Effector memory CD8-positive, alpha-beta T cell (primary cell): ENCODE measurements at regions not wholly inside any gene's neighbourhood (a gene's known extent, or its start where the extent isn't known, plus 50 kb on each side); places are given as distances from the start of the nearest gene placed in this dataset.
A peak's percentile ranks its signal among the peaks of the same experiment; 100 is the strongest.

Source experiments
- ATAC-seq: fragments of 150-1000 bp; cut with Tn5 transposase; replicated peaks from 2 replicates; pipeline ENCODE4 v1.10.0; 2021; ENCODE audit warnings: mild to moderate bottlenecking, moderate library complexity
- DNase-seq, 3 experiments: peaks; one replicate each; pipeline ENCODE4 v3.0.0; 2021
- H3K27ac Mint-ChIP-seq, 2 donors: one replicate each; pipeline ENCODE4 v1.8.0; 2022; ENCODE audit warnings: mild to moderate bottlenecking in 2 of 2, mixed read lengths in 2 of 2, moderate library complexity in 2 of 2
- H3K27me3 Mint-ChIP-seq, 2 donors: one replicate each; pipeline ENCODE4 v1.8.0; 2022; ENCODE audit warnings: mixed read lengths in 2 of 2
- H3K36me3 Mint-ChIP-seq: one replicate; pipeline ENCODE4 v1.8.0; 2022; ENCODE audit warnings: mild to moderate bottlenecking, moderate library complexity, mixed read lengths; ENCODE audit not compliant: insufficient read depth
- H3K4me1 Mint-ChIP-seq, 2 donors: one replicate each; pipeline ENCODE4 v1.8.0; 2022; ENCODE audit warnings: low read depth in 2 of 2, mixed read lengths in 2 of 2
- H3K4me3 Mint-ChIP-seq, 2 donors: one replicate each; pipeline ENCODE4 v1.8.0; 2022; ENCODE audit warnings: mild to moderate bottlenecking in 2 of 2, mixed read lengths in 2 of 2, moderate library complexity in 2 of 2
- H3K9me3 Mint-ChIP-seq, 2 donors: one replicate each; pipeline ENCODE4 v1.8.0; 2022; ENCODE audit warnings: mixed read lengths in 2 of 2

DNA sequence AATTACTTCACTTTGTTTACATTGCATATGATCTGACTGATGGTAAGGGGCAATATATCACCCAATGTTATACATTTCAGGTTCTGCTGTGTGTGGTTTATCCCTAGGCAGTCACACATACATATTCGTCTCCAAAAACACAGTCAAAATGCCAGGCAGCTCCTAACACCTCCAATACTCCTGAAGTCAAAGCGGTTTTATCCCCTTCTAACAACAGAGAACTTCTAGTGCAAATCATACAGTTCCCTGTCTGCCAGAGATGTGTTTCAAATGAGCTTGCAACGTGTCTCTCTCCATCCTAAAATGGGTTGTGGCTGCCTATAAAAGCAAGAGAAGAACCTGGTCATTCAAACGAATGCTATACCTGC, 328.9 kb downstream of the ELAVL2 start:
- H3K4me1 Mint-ChIP-seq = no peaks in the 10 kb centered on the region
- H3K4me3 Mint-ChIP-seq = no peak overlapping the region
- peaks cover 8% of the 10 kb centered on the region in 2 donors for H3K9me3 Mint-ChIP-seq
- H3K27me3 Mint-ChIP-seq = no peaks in the 10 kb centered on the region
- no peak overlapping the region for H3K27ac Mint-ChIP-seq
- no peaks in the 10 kb centered on the region for H3K36me3 Mint-ChIP-seq
- DNase-seq (no peak), ATAC-seq (no peak)

DNA sequence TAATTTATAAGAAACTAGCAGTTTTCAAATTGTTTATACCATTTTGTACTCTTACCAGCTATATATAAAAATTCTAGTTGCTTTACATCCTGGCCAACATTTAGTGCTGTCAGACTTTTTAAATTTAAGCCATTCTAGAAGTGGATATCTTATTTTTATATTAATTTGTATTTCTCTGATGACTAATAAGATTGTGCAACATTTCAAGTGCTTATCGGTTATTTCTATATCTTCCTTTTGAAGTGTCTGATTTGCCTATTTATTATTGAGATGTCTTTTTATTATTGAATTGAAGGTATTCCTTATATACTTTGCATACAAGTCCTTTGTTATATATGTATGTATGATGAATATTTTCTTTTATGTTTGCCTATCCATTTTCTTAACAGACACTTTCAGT, 324.0 kb downstream of the ELAVL2 start:
- Mint-ChIP-seq H3K27me3 (no peaks in the 10 kb centered on the region), H3K4me3 (no peak overlapping the region), H3K4me1 (no peaks in the 10 kb centered on the region), H3K9me3 (peaks cover 8 to 10% of the 10 kb centered on the region in 2 donors), H3K27ac (no peak overlapping the region), H3K36me3 (no peaks in the 10 kb centered on the region)
- ATAC-seq (no peak), DNase-seq (no peak)

DNA sequence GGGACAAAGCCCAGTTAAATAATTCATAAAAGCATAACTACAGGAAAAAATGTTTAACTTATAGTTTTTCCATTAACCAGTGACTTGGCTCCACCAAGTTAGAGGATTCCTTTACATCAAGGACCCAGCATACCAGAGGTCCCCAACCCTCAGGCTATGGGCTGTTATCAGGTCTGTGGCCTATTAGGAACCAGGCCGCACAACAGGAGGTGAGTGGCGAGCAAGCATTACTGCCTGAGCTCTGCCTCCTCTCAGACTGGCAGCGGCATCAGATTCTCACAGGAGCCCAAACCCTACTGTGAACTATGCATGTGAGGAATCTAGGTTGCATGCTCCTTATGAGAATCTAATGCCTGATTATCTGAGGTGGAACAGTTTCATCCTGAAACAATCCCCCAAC, 303.1 kb downstream of the ELAVL2 start:
- H3K4me1 Mint-ChIP-seq = no peaks in the 10 kb centered on the region
- H3K4me3 Mint-ChIP-seq = no peak overlapping the region
- H3K27me3 Mint-ChIP-seq = no peaks in the 10 kb centered on the region
- no peaks in the 10 kb centered on the region for H3K36me3 Mint-ChIP-seq
- ATAC-seq (no peak), DNase-seq (no peak)
- peaks cover 7 to 15% of the 10 kb centered on the region in 2 donors for H3K9me3 Mint-ChIP-seq
- H3K27ac Mint-ChIP-seq = no peak overlapping the region

DNA sequence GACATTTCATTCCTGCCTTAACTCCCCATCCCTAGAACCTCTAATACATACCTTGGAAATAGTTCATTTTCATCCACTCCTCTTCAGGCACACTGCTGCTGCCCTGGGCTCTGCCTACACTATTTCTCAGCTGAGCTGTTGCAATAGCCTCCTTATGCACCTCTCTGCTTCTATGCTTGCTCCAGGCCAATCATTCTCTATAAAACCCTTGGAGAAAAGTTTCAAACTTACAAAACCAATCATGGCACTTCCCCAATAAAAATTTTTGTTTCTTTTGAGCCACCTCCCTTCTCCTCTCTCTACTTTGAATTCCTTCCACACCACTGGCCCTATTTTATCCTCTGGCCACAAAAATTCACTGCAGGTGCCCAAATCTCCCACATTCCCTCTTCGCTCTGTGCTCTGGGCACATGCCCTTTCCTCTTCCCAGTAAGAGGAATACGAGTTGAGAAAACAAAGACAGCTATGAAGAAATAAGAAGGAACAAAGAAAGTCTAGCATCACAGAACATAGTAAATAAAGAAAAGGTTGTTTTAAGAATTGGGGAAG, 301.4 kb downstream of the ELAVL2 start:
- H3K4me1 Mint-ChIP-seq = no peaks in the 10 kb centered on the region
- no peaks in the 10 kb centered on the region for H3K36me3 Mint-ChIP-seq
- peaks cover 12 to 15% of the 10 kb centered on the region in 2 donors for H3K9me3 Mint-ChIP-seq
- no peak overlapping the region for H3K4me3 Mint-ChIP-seq
- no peaks in the 10 kb centered on the region for H3K27me3 Mint-ChIP-seq
- no peak overlapping the region for H3K27ac Mint-ChIP-seq
- DNase-seq (no peak), ATAC-seq (no peak)

DNA sequence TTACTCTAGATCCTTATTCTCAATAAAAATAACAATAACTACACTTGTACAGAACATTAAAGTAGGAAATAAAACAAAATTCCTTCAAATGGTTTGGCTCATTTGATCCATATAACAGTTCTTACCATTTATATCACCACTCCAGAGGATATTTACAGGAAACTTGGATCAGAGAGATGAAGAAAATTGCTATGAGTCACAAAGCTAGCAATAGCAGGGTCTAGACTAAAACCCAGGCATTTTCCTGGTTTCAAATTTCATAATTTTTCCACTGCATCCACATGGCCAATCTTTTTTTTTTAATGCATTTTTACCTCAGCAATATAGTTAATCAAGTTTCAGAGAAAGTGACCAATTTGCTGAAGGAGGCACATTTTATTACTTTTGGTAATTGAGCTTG, 299.2 kb downstream of the ELAVL2 start:
- ATAC-seq (no peak), DNase-seq (no peak)
- no peak overlapping the region for H3K27ac Mint-ChIP-seq
- H3K27me3 Mint-ChIP-seq = no peaks in the 10 kb centered on the region
- peaks cover 14 to 15% of the 10 kb centered on the region in 2 donors for H3K9me3 Mint-ChIP-seq
- no peaks in the 10 kb centered on the region for H3K4me1 Mint-ChIP-seq
- H3K36me3 Mint-ChIP-seq = no peaks in the 10 kb centered on the region
- H3K4me3 Mint-ChIP-seq = no peak overlapping the region

DNA sequence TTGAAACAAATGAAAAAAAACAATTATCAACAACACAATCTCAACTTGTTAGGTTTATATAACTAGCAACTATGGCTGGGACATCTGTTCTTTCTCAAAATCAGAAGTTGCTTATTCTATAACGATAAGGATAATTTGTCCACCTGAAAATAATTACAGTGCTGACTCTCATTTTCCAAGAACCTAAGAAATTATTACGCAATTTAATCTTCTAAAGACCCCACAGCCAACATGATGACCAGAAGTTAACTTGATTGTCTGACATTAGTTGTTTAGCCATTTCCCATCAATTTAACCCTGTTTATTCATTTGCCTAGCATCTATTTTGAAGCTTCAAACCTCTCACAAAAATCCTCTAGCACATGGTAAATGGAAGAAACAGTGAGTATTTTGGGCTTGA, 293.8 kb downstream of the ELAVL2 start:
- no peak for ATAC-seq
- H3K9me3 Mint-ChIP-seq = peaks cover 3 to 6% of the 10 kb centered on the region in 2 donors
- no peak overlapping the region for H3K27ac Mint-ChIP-seq
- DNase-seq = no peak
- H3K27me3 Mint-ChIP-seq = peaks cover 3 to 6% of the 10 kb centered on the region in 2 donors
- peaks cover 0 to 3% of the 10 kb centered on the region in 2 donors for H3K4me1 Mint-ChIP-seq
- H3K36me3 Mint-ChIP-seq = no peaks in the 10 kb centered on the region
- H3K4me3 Mint-ChIP-seq = no peak overlapping the region

DNA sequence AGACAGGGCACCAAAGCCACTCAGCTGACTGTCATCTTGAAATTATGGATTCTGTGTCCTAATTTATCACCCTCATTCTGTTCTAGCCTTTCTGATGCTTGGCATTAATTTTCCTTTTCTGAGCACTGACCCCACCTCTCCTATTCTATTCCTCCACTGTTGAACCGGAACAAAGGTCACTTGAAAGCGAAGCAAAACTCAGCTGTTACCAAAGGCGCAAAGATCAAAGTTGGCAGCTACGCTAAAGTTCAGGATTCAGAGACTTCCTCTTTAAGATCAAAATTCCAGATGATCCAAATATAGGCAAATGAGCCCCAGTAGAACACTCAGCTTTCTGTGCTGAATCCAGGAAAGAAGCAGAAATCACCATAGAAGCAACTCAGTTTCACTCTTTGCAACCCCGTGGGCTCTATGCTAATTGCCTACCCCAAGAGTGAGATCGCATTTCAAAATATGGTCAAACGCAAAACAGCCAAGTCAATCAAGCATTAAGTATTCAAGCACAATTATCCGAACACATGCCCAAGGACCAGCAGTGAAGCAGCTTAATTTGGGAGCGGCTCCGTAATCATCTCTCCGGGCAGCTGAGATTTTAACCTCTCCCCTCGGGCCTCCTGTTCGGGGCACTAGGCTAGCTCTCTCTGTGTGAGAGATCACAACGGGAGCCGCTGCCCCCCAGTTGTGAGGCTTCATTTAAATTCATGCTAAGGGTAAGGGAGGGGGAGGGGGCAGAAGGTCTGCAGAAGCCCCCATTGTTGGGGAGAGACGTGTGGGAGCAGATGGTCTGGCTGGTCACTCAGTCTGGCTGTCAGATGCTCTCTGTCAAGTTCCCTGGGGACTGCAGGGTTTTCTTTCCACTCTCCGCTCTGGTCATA, 288.6 kb downstream of the ELAVL2 start:
- Mint-ChIP-seq H3K27me3 (peaks cover 6 to 18% of the 10 kb centered on the region in 2 donors), H3K4me1 (peaks cover 9% of the 10 kb centered on the region in 2 donors), H3K36me3 (no peaks in the 10 kb centered on the region), H3K27ac (no peak overlapping the region), H3K4me3 (peak overlapping the region; percentile 37 to 38), H3K9me3 (peaks cover 0 to 13% of the 10 kb centered on the region in 2 donors)
- DNase-seq (no peak), ATAC-seq (no peak)

DNA sequence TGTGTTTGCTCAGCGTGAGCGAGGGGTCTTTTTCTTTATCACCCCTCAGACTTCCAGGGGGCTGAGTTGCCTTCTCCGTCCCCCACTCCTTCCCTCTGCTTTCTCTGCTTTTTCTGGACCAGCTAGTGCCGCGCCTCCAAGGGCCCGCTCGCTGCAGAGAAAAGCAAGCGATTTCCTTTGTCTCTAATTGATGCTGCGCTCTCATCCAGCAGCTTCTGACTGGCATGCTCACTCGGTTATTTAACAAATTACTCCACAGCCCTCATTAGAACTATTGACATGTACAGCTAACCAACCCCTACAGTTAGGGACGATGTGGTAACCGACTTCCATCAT, 288.0 kb downstream of the ELAVL2 start:
- ATAC-seq (no peak), DNase-seq (no peak)
- H3K36me3 Mint-ChIP-seq = no peaks in the 10 kb centered on the region
- H3K27me3 Mint-ChIP-seq = peaks cover 6 to 18% of the 10 kb centered on the region in 2 donors
- H3K9me3 Mint-ChIP-seq = peaks cover 0 to 13% of the 10 kb centered on the region in 2 donors
- H3K27ac Mint-ChIP-seq = no peak overlapping the region
- H3K4me1 Mint-ChIP-seq = peaks cover 9% of the 10 kb centered on the region in 2 donors
- peak overlapping the region; percentile 32 to 37 for H3K4me3 Mint-ChIP-seq

DNA sequence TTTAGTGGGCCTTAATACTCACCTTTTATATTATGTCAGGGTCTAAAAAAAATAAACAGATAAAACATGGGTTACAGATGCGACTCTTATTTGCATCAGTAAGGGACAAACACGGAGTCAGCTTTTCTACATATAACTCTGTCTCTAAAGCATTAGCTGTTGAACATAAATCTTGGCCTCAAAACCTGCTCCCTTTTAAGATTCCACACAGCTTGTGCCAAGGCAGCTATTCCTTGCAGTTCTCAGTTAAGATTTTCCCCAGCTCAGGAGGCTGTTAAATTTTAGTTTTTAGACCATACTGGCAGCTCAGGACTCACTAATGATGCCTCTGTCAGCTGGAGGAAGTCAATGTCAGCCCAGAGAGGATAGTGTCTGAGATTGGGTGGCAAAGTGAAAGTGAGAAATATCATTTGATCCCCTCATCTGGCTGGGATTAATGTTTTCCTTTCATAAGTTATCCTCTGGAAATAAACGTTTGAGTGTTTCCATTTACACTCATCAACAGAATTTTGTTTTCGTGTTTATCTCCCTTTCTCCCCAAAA, 287.5 kb downstream of the ELAVL2 start:
- Mint-ChIP-seq H3K4me3 (peak overlapping the region in 1 of 2 donors; percentile 37), H3K27ac (no peak overlapping the region), H3K36me3 (no peaks in the 10 kb centered on the region), H3K27me3 (peaks cover 6 to 18% of the 10 kb centered on the region in 2 donors), H3K4me1 (peaks cover 9% of the 10 kb centered on the region in 2 donors), H3K9me3 (peaks cover 0 to 13% of the 10 kb centered on the region in 2 donors)
- DNase-seq (no peak), ATAC-seq (no peak)

DNA sequence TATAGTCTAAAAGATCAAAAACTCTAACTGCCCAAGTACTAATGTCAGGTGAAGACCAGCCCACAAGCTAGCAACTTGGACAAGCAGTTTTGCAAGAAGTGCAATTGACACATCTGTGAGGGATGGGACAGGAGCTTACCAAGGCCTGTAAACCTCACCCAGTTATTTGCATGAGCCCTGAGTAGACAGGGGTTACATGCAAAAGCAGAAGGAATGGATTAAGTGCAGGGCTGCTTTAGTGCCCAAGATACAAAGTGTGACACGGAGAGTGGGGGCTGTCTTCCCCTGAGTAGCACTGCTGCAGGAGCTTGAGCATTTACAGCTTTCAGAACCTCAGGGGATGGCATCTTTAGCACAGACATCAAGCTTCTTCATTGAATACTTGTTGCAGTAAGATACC, 286.7 kb downstream of the ELAVL2 start:
- peaks cover 6 to 18% of the 10 kb centered on the region in 2 donors for H3K27me3 Mint-ChIP-seq
- H3K9me3 Mint-ChIP-seq = peaks cover 0 to 13% of the 10 kb centered on the region in 2 donors
- peaks cover 9% of the 10 kb centered on the region in 2 donors for H3K4me1 Mint-ChIP-seq
- H3K27ac Mint-ChIP-seq = no peak overlapping the region
- ATAC-seq (no peak), DNase-seq (no peak)
- no peaks in the 10 kb centered on the region for H3K36me3 Mint-ChIP-seq
- H3K4me3 Mint-ChIP-seq = no peak overlapping the region

DNA sequence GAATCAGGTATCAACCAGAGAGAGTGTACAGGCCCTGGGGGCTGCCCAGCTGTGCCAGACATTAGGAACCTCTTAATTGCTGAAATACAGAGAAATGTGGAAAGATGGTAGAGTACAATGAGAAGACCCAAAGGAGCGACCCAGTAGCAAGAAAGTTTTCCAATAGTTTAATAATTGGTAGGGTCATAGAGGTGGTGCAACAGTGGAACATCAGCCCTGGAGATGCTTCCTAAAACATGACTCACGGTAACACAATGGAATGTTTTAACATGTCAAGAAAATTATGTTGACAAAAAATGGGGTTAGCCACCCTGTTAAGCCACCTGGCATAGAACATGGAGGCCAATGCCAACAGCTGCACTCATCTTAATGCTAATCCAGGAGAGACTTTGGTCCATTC, 284.1 kb downstream of the ELAVL2 start:
- no peaks in the 10 kb centered on the region for H3K36me3 Mint-ChIP-seq
- no peak overlapping the region for H3K27ac Mint-ChIP-seq
- ATAC-seq (no peak), DNase-seq (no peak)
- no peak overlapping the region for H3K4me3 Mint-ChIP-seq
- H3K9me3 Mint-ChIP-seq = peaks cover 3 to 23% of the 10 kb centered on the region in 2 donors
- peaks cover 9% of the 10 kb centered on the region in 2 donors for H3K4me1 Mint-ChIP-seq
- peaks cover 5 to 16% of the 10 kb centered on the region in 2 donors for H3K27me3 Mint-ChIP-seq

DNA sequence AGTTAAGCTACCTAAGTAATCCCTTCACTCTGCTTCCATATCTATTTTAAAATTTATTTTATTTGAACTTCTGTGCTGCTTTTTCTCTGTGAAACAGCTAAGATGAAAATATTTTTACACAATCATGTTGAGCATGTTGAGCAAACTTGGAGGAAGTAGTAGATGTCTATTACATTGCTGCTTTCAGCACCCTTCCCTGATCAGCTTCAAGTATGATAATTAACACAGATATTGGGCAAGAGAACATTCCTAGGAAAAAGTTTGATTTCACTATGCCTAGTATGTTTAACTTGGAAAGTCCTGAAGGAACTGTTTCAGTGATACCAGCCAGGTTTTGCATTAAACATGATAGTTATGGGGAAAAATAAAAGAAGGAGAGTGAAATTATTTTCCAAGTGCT, 283.6 kb downstream of the ELAVL2 start:
- ATAC-seq = no peak
- Mint-ChIP-seq H3K27me3 (peaks cover under 1 to 11% of the 10 kb centered on the region in 2 donors), H3K9me3 (peaks cover 3 to 18% of the 10 kb centered on the region in 2 donors), H3K4me3 (no peak overlapping the region), H3K4me1 (peaks cover 4 to 9% of the 10 kb centered on the region in 2 donors), H3K36me3 (no peaks in the 10 kb centered on the region), H3K27ac (no peak overlapping the region)
- no peak for DNase-seq

DNA sequence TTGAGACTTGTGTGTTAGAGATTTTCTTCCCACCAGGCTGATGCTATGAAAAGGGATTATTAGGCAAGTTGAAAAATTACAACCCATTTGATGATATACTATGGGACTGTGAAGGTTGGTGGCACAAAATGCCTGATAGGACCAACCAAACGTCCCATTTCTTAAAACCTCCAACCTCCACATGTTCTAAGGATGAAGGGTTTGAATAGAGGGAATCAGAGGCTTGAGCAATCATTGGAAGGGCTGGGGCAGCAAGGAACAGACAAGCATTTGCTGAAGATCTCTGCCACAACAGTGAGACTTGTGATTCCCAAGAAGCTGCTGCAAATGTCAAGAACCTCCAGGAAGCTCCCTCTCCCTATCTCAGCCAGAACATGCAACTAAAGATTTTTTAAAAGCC, 283.1 kb downstream of the ELAVL2 start:
- peaks cover 0 to 6% of the 10 kb centered on the region in 2 donors for H3K27me3 Mint-ChIP-seq
- H3K9me3 Mint-ChIP-seq = peaks cover 3 to 13% of the 10 kb centered on the region in 2 donors
- H3K27ac Mint-ChIP-seq = no peak overlapping the region
- no peak for DNase-seq
- no peak for ATAC-seq
- no peak overlapping the region for H3K4me3 Mint-ChIP-seq
- H3K36me3 Mint-ChIP-seq = no peaks in the 10 kb centered on the region
- peaks cover 3 to 9% of the 10 kb centered on the region in 2 donors for H3K4me1 Mint-ChIP-seq

DNA sequence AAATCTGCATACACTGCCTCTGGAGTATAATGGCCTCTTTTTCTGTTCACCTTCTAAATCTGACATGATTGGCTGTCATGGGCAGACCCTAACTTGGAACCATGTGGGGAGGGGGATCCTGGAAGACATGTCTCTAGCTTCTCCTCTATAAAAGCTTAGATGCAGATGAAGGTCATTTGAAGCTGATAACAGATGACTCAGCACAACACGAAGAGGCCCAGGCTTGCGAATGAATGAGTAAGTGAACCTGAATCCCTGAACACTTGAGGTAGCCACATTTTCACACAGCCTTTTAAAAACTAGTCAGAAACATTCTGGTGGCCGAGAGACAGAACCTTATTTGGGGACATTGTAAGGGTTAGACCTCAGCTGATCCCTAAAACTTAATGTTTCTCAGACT, 282.6 kb downstream of the ELAVL2 start:
- no peaks in the 10 kb centered on the region for H3K36me3 Mint-ChIP-seq
- H3K27me3 Mint-ChIP-seq = peaks cover 0 to 2% of the 10 kb centered on the region in 2 donors
- H3K27ac Mint-ChIP-seq = no peak overlapping the region
- peaks cover 3 to 9% of the 10 kb centered on the region in 2 donors for H3K9me3 Mint-ChIP-seq
- H3K4me1 Mint-ChIP-seq = peaks cover 0 to 5% of the 10 kb centered on the region in 2 donors
- DNase-seq (no peak), ATAC-seq (no peak)
- no peak overlapping the region for H3K4me3 Mint-ChIP-seq
